Liver (tissue), 3 donors: ENCODE measurements at regions not wholly inside any gene's neighbourhood (a gene's known extent, or its start where the extent isn't known, plus 50 kb on each side); places are given as distances from the start of the nearest gene placed in this dataset.
A peak's percentile ranks its signal among the peaks of the same experiment; 100 is the strongest.

Source experiments
- FOXA1 ChIP-seq: IDR thresholded peaks from 2 replicates; pipeline ENCODE4 v1.6.1; 2016; ENCODE audit warnings: antibody characterized with exemption
- FOXA2 ChIP-seq: IDR thresholded peaks from 2 replicates; pipeline ENCODE4 v1.6.1; 2016; ENCODE audit warnings: antibody characterized with exemption
- GABPA ChIP-seq, 2 donors: IDR thresholded peaks in 1 of 2; conservative IDR thresholded peaks in 1 of 2; 2 replicates each; pipeline ENCODE4 v1.6.1; 2016; ENCODE audit warnings: antibody characterized with exemption in 2 of 2, mild to moderate bottlenecking in 1 of 2, moderate library complexity in 1 of 2
- MAX ChIP-seq: IDR thresholded peaks from 2 replicates; pipeline ENCODE4 v1.6.1; 2016; ENCODE audit warnings: antibody characterized with exemption
- NR2F2 ChIP-seq: IDR thresholded peaks from 2 replicates; pipeline ENCODE4 v1.6.1; 2016; ENCODE audit warnings: antibody characterized with exemption
- RAD21 ChIP-seq, 2 donors: IDR thresholded peaks; 2 replicates each; pipeline ENCODE4 v1.6.1; 2016; ENCODE audit warnings: antibody characterized with exemption in 2 of 2, mild to moderate bottlenecking in 2 of 2
- REST ChIP-seq: IDR thresholded peaks from 2 replicates; pipeline ENCODE4 v1.6.1; 2016; ENCODE audit warnings: antibody characterized with exemption, mild to moderate bottlenecking
- SP1 ChIP-seq: IDR thresholded peaks from 2 replicates; pipeline ENCODE4 v1.6.1; 2018; ENCODE audit warnings: antibody characterized with exemption, mild to moderate bottlenecking
- YY1 ChIP-seq: IDR thresholded peaks from 2 replicates; pipeline ENCODE4 v1.6.1; 2016; ENCODE audit warnings: antibody characterized with exemption, mild to moderate bottlenecking
- ZBTB33 ChIP-seq: IDR thresholded peaks from 2 replicates; pipeline ENCODE4 v1.6.1; 2016; ENCODE audit warnings: antibody characterized with exemption
- TF ChIP-seq, protein P1 (sequence below): fragments of 150-350 bp; IDR thresholded peaks from 2 replicates; pipeline ENCODE4 v1.5.1; 2017; ENCODE audit warnings: improper control_type of control experiment, low read depth, low read length; ENCODE audit not compliant: missing input control
- donor health status: healthy.
- donor health status: healthy.

GRCh38 chr20:56872620-56873458, 243.7 kb downstream of the TFAP2C start:
- TF ChIP-seq, protein P1, sequence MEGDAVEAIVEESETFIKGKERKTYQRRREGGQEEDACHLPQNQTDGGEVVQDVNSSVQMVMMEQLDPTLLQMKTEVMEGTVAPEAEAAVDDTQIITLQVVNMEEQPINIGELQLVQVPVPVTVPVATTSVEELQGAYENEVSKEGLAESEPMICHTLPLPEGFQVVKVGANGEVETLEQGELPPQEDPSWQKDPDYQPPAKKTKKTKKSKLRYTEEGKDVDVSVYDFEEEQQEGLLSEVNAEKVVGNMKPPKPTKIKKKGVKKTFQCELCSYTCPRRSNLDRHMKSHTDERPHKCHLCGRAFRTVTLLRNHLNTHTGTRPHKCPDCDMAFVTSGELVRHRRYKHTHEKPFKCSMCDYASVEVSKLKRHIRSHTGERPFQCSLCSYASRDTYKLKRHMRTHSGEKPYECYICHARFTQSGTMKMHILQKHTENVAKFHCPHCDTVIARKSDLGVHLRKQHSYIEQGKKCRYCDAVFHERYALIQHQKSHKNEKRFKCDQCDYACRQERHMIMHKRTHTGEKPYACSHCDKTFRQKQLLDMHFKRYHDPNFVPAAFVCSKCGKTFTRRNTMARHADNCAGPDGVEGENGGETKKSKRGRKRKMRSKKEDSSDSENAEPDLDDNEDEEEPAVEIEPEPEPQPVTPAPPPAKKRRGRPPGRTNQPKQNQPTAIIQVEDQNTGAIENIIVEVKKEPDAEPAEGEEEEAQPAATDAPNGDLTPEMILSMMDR, result no peak
- no peak for TF ChIP-seq GABPA (IDR thresholded peaks at IDR 0.05 in 1 of 2, conservative IDR thresholded peaks at IDR 0.05 in 1 of 2)
- TF ChIP-seq MAX, result no peak
- no peak for TF ChIP-seq ZBTB33
- TF ChIP-seq FOXA2, result no peak
- TF ChIP-seq SP1, result no peak
- TF ChIP-seq NR2F2, result no peak
- no peak for TF ChIP-seq FOXA1
- no peak for TF ChIP-seq YY1
- TF ChIP-seq REST, result no peak
- TF ChIP-seq RAD21 (IDR thresholded peaks at IDR 0.05), result peak in 1 of 2 donors; percentile 19
